ENCODE measurements at regions not wholly inside any gene's neighbourhood (a gene's known extent, or its start where the extent isn't known, plus 50 kb on each side); places are given as distances from the start of the nearest gene placed in this dataset.

DNA sequence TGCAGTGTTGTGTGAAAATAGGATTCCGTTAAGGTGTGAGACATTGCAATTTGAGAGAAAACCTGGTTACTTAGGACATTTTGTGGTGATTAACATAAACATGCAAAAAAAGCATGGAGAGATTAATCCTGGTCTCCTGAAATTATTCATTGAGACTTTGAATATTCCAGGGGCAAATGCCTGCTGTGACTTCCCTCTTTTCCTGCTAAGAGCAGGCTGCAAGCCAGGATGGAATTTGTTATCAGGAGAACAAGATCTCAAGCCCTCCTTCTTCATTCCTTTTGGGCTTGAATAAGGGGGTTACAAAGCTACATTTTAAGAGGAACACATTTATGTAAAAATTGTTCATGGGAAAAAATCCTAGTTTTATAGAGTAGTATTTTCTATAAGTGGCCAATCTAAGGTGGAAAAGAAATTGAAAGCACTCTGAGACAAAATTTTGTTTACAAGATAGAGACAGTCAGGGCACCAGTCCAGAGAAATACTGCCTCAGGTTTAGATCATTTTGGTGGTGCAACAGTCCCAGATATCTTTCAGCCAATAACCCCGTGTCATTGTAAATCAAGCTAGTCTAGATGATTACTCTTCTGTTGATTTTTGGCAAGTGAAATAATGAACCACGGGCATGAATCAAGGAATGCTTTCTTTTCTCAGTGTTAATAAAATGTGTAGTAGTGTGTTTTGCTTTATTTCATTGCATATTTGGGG lies 1528.3 kb upstream of the AGA start:
- no peaks in the 10 kb centered on the region for H3K36me3 ChIP-seq (replicated peaks in 1 of 2; ENCODE audit: insufficient read depth in 1 of 2, low read depth in 2 of 2)
- no peak overlapping the region for H3K4me3 ChIP-seq
- ATAC-seq (no peak), DNase-seq (no peak)
- H3K27ac ChIP-seq: no peak overlapping the region
- H3K9me3 ChIP-seq: no peaks in the 10 kb centered on the region
- intact Hi-C loops (cut with DNase I): no loop called here
- no peaks in the 10 kb centered on the region for H3K27me3 ChIP-seq
- TF ChIP-seq POLR2A (IDR thresholded peaks at IDR 0.05): no peak
- TF ChIP-seq CTCF (IDR thresholded peaks at IDR 0.05): no peak
- H3K4me1 ChIP-seq: no peaks in the 10 kb centered on the region
- 41 to 45% methylated on average over 3 of the region's 3 CpGs for WGBS, 2 donors

DNA sequence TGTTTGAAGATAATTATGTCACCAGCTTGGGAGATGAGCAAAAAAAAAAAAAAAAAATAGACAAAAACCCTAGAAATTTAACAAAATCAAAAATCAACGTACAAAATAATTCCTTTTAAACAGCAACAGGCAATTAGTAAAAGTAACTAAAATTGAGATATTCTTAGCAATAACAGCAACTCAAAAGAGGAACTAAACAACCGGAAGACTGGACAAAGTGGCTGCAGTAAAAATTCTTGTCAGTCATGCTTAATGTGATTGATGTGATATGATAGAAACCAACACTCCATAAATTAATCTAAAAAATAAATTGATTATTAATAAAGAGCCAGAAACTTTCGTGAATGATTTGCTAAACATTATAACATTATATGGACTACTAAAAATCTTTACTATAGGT lies 1534.6 kb upstream of the AGA start:
- Histone ChIP-seq H3K27ac (no peak overlapping the region), H3K9me3 (no peaks in the 10 kb centered on the region), H3K27me3 (no peaks in the 10 kb centered on the region), H3K4me1 (no peaks in the 10 kb centered on the region), H3K36me3 (replicated peaks in 1 of 2; ENCODE audit: insufficient read depth in 1 of 2, low read depth in 2 of 2) (no peaks in the 10 kb centered on the region), H3K4me3 (no peak overlapping the region)
- 23 to 45% methylated on average over 3 of the region's 3 CpGs for WGBS, 2 donors
- no peak for DNase-seq
- ATAC-seq: no peak
- intact Hi-C loops (cut with DNase I): no loop called here
- TF ChIP-seq CTCF (IDR thresholded peaks at IDR 0.05) (no peak), POLR2A (IDR thresholded peaks at IDR 0.05) (no peak)

- TF ChIP-seq POLR2A (IDR thresholded peaks at IDR 0.05): no peak
- TF ChIP-seq CTCF (IDR thresholded peaks at IDR 0.05): no peak
- no peak for DNase-seq
- no peak for ATAC-seq
- Histone ChIP-seq H3K4me3 (no peak overlapping the region), H3K4me1 (no peaks in the 10 kb centered on the region), H3K9me3 (no peaks in the 10 kb centered on the region), H3K27me3 (no peaks in the 10 kb centered on the region), H3K36me3 (replicated peaks in 1 of 2; ENCODE audit: insufficient read depth in 1 of 2, low read depth in 2 of 2) (no peaks in the 10 kb centered on the region), H3K27ac (no peak overlapping the region)
- intact Hi-C loops (cut with DNase I): no loop called here
- 47 to 48% methylated on average over 4 of the region's 4 CpGs for WGBS, 2 donors
Observed at GRCh38 chr4:178993306-178993705, 1551.1 kb upstream of the AGA start.

DNA sequence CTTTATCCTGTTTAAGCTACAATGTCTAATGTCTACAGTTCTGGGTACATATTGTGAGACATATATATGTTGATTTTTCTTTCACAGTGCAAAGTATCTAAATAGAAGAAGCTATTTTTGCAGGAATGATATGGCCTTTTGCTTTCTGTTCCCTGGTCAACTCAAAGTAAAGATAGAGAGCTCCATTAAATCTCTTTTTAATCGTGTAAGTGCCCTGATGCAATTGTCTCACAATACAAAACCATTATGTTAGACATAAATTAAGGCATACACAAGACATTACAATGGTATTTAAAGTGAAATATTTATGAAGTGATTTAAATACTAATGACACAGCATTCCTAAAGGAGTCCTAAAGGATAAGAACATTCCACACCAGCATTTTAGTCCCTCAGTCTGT lies 1559.7 kb upstream of the AGA start:
- Histone ChIP-seq H3K36me3 (replicated peaks in 1 of 2; ENCODE audit: insufficient read depth in 1 of 2, low read depth in 2 of 2) (no peaks in the 10 kb centered on the region), H3K4me3 (no peak overlapping the region), H3K27me3 (no peaks in the 10 kb centered on the region), H3K27ac (no peak overlapping the region), H3K4me1 (no peaks in the 10 kb centered on the region), H3K9me3 (no peaks in the 10 kb centered on the region)
- TF ChIP-seq POLR2A (IDR thresholded peaks at IDR 0.05): no peak
- TF ChIP-seq CTCF (IDR thresholded peaks at IDR 0.05): no peak
- intact Hi-C loops (cut with DNase I): no loop called here
- WGBS, 2 donors: 28 to 32% methylated on average over 1 of the region's 1 CpG
- ATAC-seq (no peak), DNase-seq (no peak)

DNA sequence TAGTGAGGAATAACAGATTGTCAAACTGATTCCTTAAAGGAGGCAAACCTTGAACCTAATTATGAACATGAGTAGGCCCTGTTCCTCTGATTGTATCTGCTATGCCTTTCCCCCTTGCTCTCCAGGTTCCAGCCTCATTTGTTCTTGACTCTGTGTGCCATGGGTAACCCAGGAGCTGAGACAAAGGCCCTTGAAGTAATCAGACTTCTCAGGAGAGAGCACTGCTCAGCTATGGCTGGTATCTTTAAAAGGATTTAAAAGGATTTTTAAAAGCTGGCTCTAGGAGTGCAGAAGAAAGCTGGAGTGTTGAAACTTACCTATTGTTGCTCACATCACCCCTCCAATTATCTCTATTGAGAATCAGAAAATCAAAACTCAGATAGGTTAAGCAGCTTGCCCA lies 1565.5 kb upstream of the AGA start:
- Histone ChIP-seq H3K36me3 (replicated peaks in 1 of 2; ENCODE audit: insufficient read depth in 1 of 2, low read depth in 2 of 2) (no peaks in the 10 kb centered on the region), H3K4me1 (no peaks in the 10 kb centered on the region), H3K4me3 (no peak overlapping the region), H3K27me3 (no peaks in the 10 kb centered on the region), H3K9me3 (no peaks in the 10 kb centered on the region), H3K27ac (no peak overlapping the region)
- ATAC-seq: no peak
- DNase-seq: no peak
- intact Hi-C loops (cut with DNase I): no loop called here
- no peak for TF ChIP-seq CTCF (IDR thresholded peaks at IDR 0.05)
- no peak for TF ChIP-seq POLR2A (IDR thresholded peaks at IDR 0.05)
